SK-N-SH (cell line): ENCODE measurements at regions not wholly inside any gene's neighbourhood (a gene's known extent, or its start where the extent isn't known, plus 50 kb on each side); places are given as distances from the start of the nearest gene placed in this dataset.

Experiments used
- CTCF ChIA-PET: fragments of 300-600, 350-600 bp; formaldehyde crosslinking; extraction: SDS; loops from one replicate; lab custom pipeline; 2021; lab: Yijun Ruan, JAX
- POLR2A ChIA-PET: fragments of 350-600 bp; sonication (Branson Sonifier 250); formaldehyde crosslinking; extraction: SDS; loops from one replicate; lab custom pipeline; 2020; ENCODE audit warnings: antibody characterized with exemption, inconsistent platforms; lab: Yijun Ruan, JAX
- DNase-seq: peaks from one replicate; pipeline ENCODE4 v3.0.0; 2012
- H2AFZ ChIP-seq: fragments of 200-600 bp; sonication (generic); 2 replicates; pipeline ENCODE4 v1.8.1; 2016; ENCODE audit warnings: antibody characterized with exemption, mild to moderate bottlenecking, low read depth
- H3F3A ChIP-seq: fragments of 200-600 bp; sonication (generic); replicated peaks from 2 replicates; pipeline ENCODE3; 2016; ENCODE audit warnings: antibody characterized with exemption, mild to moderate bottlenecking; ENCODE audit not compliant: insufficient read depth
- H3K27ac ChIP-seq, 2 experiments: fragments of 200-500 bp in 1 of 2; fragments of 200-600 bp in 1 of 2; sonication (Bioruptor generic) in 1 of 2; sonication (generic), shearing (Covaris generic) in 1 of 2; 2 replicates each; pipeline versions ENCODE4 v1.5.1 to v1.6.1; 2014 to 2016; ENCODE audit warnings: low read depth in 2 of 2, inconsistent platforms in 1 of 2, low read length in 1 of 2, mild to moderate bottlenecking in 1 of 2, mixed read lengths in 1 of 2
- H3K27me3 ChIP-seq: fragments of 200-600 bp; sonication (generic), shearing (Covaris generic); 2 replicates; pipeline ENCODE4 v1.6.1; 2016; ENCODE audit warnings: mixed run types; ENCODE audit not compliant: insufficient read depth
- H3K36me3 ChIP-seq, 2 experiments: fragments of 200-500 bp in 1 of 2; fragments of 200-600 bp in 1 of 2; sonication (Bioruptor generic) in 1 of 2; sonication (generic) in 1 of 2; replicated peaks in 1 of 2; 2 replicates each; pipeline versions ENCODE3 to v1.5.1; 2014 to 2016; ENCODE audit warnings: low read length in 1 of 2, mild to moderate bottlenecking in 1 of 2; ENCODE audit not compliant: insufficient read depth in 2 of 2, control insufficient read depth in 1 of 2
- H3K4me1 ChIP-seq, 2 experiments: fragments of 200-500 bp in 1 of 2; fragments of 200-600 bp in 1 of 2; sonication (Bioruptor generic) in 1 of 2; sonication (generic), shearing (Covaris generic) in 1 of 2; 2 replicates each; pipeline versions ENCODE4 v1.5.1 to v1.6.1; 2014 to 2016; ENCODE audit warnings: low read depth in 1 of 2, low read length in 1 of 2, mixed run types in 1 of 2; ENCODE audit not compliant: insufficient read depth in 2 of 2, control insufficient read depth in 1 of 2
- H3K4me2 ChIP-seq: fragments of 200-600 bp; sonication (generic), shearing (Covaris generic); 2 replicates; pipeline ENCODE4 v1.6.1; 2017; ENCODE audit warnings: mixed run types
- H3K4me3 ChIP-seq, 2 experiments: fragments of 200-500 bp in 1 of 2; fragments of 200-600 bp in 1 of 2; sonication (Bioruptor generic) in 1 of 2; sonication (generic), shearing (Covaris generic) in 1 of 2; 2 replicates each; pipeline versions ENCODE4 v1.5.1 to v1.8.1; 2014 to 2016; ENCODE audit warnings: low read depth in 2 of 2, inconsistent platforms in 1 of 2, low read length in 1 of 2, mild to moderate bottlenecking in 1 of 2, mixed read lengths in 1 of 2, moderate library complexity in 1 of 2
- H3K79me2 ChIP-seq: fragments of 200-600 bp; sonication (generic); 2 replicates; pipeline ENCODE4 v1.8.1; 2017; ENCODE audit warnings: mild to moderate bottlenecking; ENCODE audit not compliant: insufficient read depth
- H3K9ac ChIP-seq: fragments of 200-600 bp; sonication (generic); 2 replicates; pipeline ENCODE4 v1.6.1; 2017; ENCODE audit warnings: mixed run types
- H3K9me2 ChIP-seq: fragments of 200-600 bp; sonication (generic); 2 replicates; pipeline ENCODE4 v1.6.1; 2017; ENCODE audit warnings: mixed run types
- H3K9me3 ChIP-seq: fragments of 200-600 bp; sonication (generic); 2 replicates; pipeline ENCODE4 v1.6.1; 2017; ENCODE audit warnings: mixed run types, mild to moderate bottlenecking, moderate library complexity
- H4K20me1 ChIP-seq: fragments of 200-600 bp; sonication (generic); 2 replicates; pipeline ENCODE4 v1.6.1; 2017; ENCODE audit warnings: mild to moderate bottlenecking, mixed run types; ENCODE audit not compliant: insufficient read depth
- CHD2 ChIP-seq: fragments of 150-350 bp; IDR thresholded peaks from 2 replicates; pipeline ENCODE4 v1.6.1; 2018; ENCODE audit warnings: low read length; ENCODE audit not compliant: partially characterized antibody
- ELF1 ChIP-seq: IDR thresholded peaks from 2 replicates; pipeline ENCODE4 v1.4.0; 2012
- EP300 ChIP-seq, 2 experiments: IDR thresholded peaks; 2 replicates each; pipeline versions ENCODE4 v1.4.0 to v1.6.1; 2012; ENCODE audit warnings: borderline replicate concordance in 1 of 2, low read depth in 1 of 2, low read length in 1 of 2
- EZH2phosphoT487 ChIP-seq: fragments of 200-600 bp; sonication (generic); IDR thresholded peaks from 2 replicates; pipeline ENCODE4 v1.6.1; 2017; ENCODE audit warnings: low read depth, mixed run types, mild to moderate bottlenecking, antibody characterized with exemption, moderate library complexity, borderline replicate concordance
- FOSL2 ChIP-seq: IDR thresholded peaks from 2 replicates; pipeline ENCODE4 v1.4.0; 2012; ENCODE audit warnings: low read depth, mild to moderate bottlenecking, moderate library complexity, borderline replicate concordance
- FOXJ3 ChIP-seq: sonication (generic); formaldehyde crosslinking; IDR thresholded peaks from 2 replicates; pipeline ENCODE4 v1.5.1; 2020; ENCODE audit warnings: mild to moderate bottlenecking, missing genetic modification reagents
- FOXM1 ChIP-seq: IDR thresholded peaks from 2 replicates; pipeline ENCODE4 v1.4.0; 2012; ENCODE audit warnings: low read depth, mild to moderate bottlenecking
- GATA2 ChIP-seq: sonication (generic); formaldehyde crosslinking; IDR thresholded peaks from 2 replicates; pipeline ENCODE4 v1.5.0; 2020; ENCODE audit warnings: mild to moderate bottlenecking, missing genetic modification reagents
- JUND ChIP-seq: IDR thresholded peaks from 2 replicates; pipeline ENCODE4 v1.4.0; 2012
- MAX ChIP-seq: IDR thresholded peaks from 2 replicates; pipeline ENCODE4 v1.4.0; 2012; ENCODE audit warnings: low read depth
- MXI1 ChIP-seq: IDR thresholded peaks from 2 replicates; pipeline ENCODE4 v1.6.1; 2012; ENCODE audit warnings: mild to moderate bottlenecking, low read depth, low read length, improper control_type of control experiment
- NFIC ChIP-seq: IDR thresholded peaks from 2 replicates; pipeline ENCODE4 v1.4.0; 2012; ENCODE audit warnings: borderline replicate concordance
- NRF1 ChIP-seq: IDR thresholded peaks from 2 replicates; pipeline ENCODE4 v1.6.1; 2012; ENCODE audit warnings: low read depth, mild to moderate bottlenecking, low read length
- POLR2AphosphoS5 ChIP-seq: IDR thresholded peaks from 2 replicates; pipeline ENCODE4 v1.6.1; 2012; ENCODE audit warnings: low read depth, low read length
- RCOR1 ChIP-seq: fragments of 150-350 bp; IDR thresholded peaks from 2 replicates; pipeline ENCODE4 v1.6.1; 2017; ENCODE audit warnings: antibody characterized with exemption, low read length
- RXRA ChIP-seq: IDR thresholded peaks from 2 replicates; pipeline ENCODE4 v1.4.0; 2012; ENCODE audit warnings: low read depth, mild to moderate bottlenecking, borderline replicate concordance
- SIN3A ChIP-seq: IDR thresholded peaks from 2 replicates; pipeline ENCODE4 v1.6.1; 2012; ENCODE audit warnings: low read depth, mild to moderate bottlenecking, low read length, moderate library complexity, borderline replicate concordance
- SMC3 ChIP-seq: IDR thresholded peaks from 2 replicates; pipeline ENCODE4 v1.6.1; 2012; ENCODE audit warnings: low read depth, low read length, improper control_type of control experiment
- TAF1 ChIP-seq: IDR thresholded peaks from 2 replicates; pipeline ENCODE4 v1.6.1; 2012; ENCODE audit warnings: low read depth, mild to moderate bottlenecking, low read length, moderate library complexity, borderline replicate concordance
- TCF12 ChIP-seq: IDR thresholded peaks from 2 replicates; pipeline ENCODE4 v1.4.0; 2012
- USF2 ChIP-seq: fragments of 150-350 bp; IDR thresholded peaks from 2 replicates; pipeline ENCODE4 v1.6.1; 2017; ENCODE audit warnings: antibody characterized with exemption, low read length, low read depth, borderline replicate concordance
- ZBTB33 ChIP-seq: IDR thresholded peaks from 2 replicates; pipeline ENCODE4 v1.4.0; 2012; ENCODE audit warnings: low read depth, borderline replicate concordance
- WGBS: methylation state at CpG from one replicate; pipeline ENCODE4 v1.1.6; 2017; ENCODE audit warnings: low lambda C conversion rate; 5-methylcytosine and 5-hydroxymethylcytosine counted together
- TF ChIP-seq, protein P1 (sequence below): IDR thresholded peaks from 2 replicates; pipeline ENCODE4; 2012

DNA sequence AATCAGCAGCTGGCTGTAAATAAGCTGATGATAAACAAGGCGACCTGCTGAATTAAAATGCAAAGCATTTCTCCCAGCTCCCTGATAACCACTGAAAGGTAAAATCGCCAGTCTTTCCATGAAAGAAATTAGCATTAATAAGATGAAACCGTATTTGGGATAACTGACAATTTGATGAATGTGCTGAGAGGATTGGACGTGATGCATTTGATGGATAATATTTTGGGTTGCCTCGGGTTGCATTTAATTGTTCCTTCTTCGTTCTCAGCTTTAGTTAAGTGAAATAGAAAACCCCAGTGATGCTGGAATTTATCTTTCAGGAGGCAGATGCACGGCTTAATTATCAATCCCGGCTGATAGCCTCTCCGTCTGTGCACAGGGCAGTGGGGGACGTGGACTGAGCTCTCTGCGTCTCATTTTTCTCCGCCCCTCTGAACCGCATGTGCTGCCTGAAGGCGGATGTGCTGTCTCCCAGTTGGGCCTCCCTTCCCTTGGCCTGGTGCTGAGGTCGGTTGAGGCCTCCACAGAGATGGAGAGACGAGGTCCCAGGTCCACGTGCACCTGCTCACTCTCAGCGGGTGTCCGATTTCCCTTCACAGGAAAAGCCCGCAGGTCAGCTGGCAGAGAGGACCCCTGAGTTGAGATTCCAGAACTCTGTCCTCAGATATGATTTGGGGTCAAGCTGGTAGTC lies 846.2 kb downstream of the BRD1 start:
- DNase-seq: no peak
- peaks cover 0 to 17% of the 10 kb centered on the region in 2 experiments; a peak in 1 of 4 replicates for H3K4me1 ChIP-seq
- H3K9ac ChIP-seq: no peak overlapping the region
- H3F3A ChIP-seq: no peaks in the 10 kb centered on the region
- whole genome bisulfite sequencing: 20% methylated on average over 12 of the region's 20 CpGs
- H3K36me3 ChIP-seq: no peaks in the 10 kb centered on the region
- ChIA-PET CTCF (interaction anchor here (0.7 to 3.6 kb wide), 3 partner anchors 38 to 324 kb away, joined by 3 to 18 read pairs (median 4); no protein-coding TSS in a partner anchor), POLR2A (no interaction called here)
- H3K9me2 ChIP-seq: no peaks in the 10 kb centered on the region
- no peaks in the 10 kb centered on the region for H3K79me2 ChIP-seq
- H3K27me3 ChIP-seq: no peaks in the 10 kb centered on the region; the same call in 1 of the 2 replicates
- H4K20me1 ChIP-seq: no peaks in the 10 kb centered on the region
- TF ChIP-seq ELF1 (no peak), FOXJ3 (CRISPR knock-in tag) (no peak), TAF1 (no peak), NRF1 (no peak), FOSL2 (no peak), MAX (no peak), ZBTB33 (no peak), NFIC (no peak), MXI1 (no peak), CHD2 (no peak), POLR2AphosphoS5 (no peak)
- TF ChIP-seq, protein P1, sequence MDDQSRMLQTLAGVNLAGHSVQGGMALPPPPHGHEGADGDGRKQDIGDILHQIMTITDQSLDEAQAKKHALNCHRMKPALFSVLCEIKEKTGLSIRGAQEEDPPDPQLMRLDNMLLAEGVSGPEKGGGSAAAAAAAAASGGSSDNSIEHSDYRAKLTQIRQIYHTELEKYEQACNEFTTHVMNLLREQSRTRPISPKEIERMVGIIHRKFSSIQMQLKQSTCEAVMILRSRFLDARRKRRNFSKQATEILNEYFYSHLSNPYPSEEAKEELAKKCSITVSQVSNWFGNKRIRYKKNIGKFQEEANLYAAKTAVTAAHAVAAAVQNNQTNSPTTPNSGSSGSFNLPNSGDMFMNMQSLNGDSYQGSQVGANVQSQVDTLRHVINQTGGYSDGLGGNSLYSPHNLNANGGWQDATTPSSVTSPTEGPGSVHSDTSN: no peak
- no peak overlapping the region for H3K4me3 ChIP-seq
- no peaks in the 10 kb centered on the region for H3K9me3 ChIP-seq
- peak overlapping the region in 1 of 2 experiments; percentile 36; a peak in 1 of 4 replicates for H3K27ac ChIP-seq
- H3K4me2 ChIP-seq: no peak overlapping the region
- no peak overlapping the region for H2AFZ ChIP-seq

DNA sequence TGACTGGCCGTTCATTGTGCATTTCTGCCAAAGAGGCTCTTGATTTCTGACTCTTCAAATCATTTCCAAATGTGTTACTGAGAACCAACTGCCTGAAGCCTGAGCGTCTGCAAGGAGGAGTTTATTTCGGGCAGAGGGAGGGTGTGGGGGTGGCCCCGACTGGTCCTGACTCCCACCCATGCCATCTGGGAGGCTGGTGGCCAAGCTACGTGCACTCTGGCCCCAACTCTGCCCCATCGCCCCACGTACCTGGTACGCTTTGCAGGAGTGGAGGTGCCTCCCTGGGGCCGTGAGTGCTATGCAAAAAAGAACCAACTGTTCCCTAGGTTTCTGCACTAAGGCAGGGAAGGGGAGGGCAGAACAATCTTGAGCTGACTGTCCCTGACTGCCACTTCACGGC lies 846.8 kb downstream of the BRD1 start:
- Histone ChIP-seq H3K9me3 (no peaks in the 10 kb centered on the region), H3K4me1 (peaks cover 0 to 17% of the 10 kb centered on the region in 2 experiments; a peak in 1 of 4 replicates), H4K20me1 (no peaks in the 10 kb centered on the region), H3K79me2 (no peaks in the 10 kb centered on the region), H3K36me3 (no peaks in the 10 kb centered on the region), H3K4me2 (no peak overlapping the region), H3K4me3 (no peak overlapping the region), H3K9ac (no peak overlapping the region), H3F3A (no peaks in the 10 kb centered on the region), H3K9me2 (no peaks in the 10 kb centered on the region), H3K27me3 (no peaks in the 10 kb centered on the region; the same call in 1 of the 2 replicates), H2AFZ (no peak overlapping the region), H3K27ac (peak overlapping the region in 1 of 2 experiments; percentile 36; a peak in 1 of 4 replicates)
- WGBS: 19% methylated on average over 9 of the region's 10 CpGs
- POLR2A ChIA-PET: no interaction called here
- CTCF ChIA-PET: interaction anchor here (0.7 to 3.6 kb wide), 4 partner anchors 31 to 324 kb away, joined by 3 to 18 read pairs (median 4); no protein-coding TSS in a partner anchor
- no peak for DNase-seq
- no peak for TF ChIP-seq SMC3
- no peak for TF ChIP-seq NRF1
- no peak for TF ChIP-seq TCF12
- TF ChIP-seq RXRA: no peak
- TF ChIP-seq RCOR1: no peak
- TF ChIP-seq TAF1: no peak
- no peak for TF ChIP-seq GATA2 (CRISPR knock-in tag)
- no peak for TF ChIP-seq USF2
- TF ChIP-seq EP300 (IDR thresholded peaks at IDR 0.05; ENCODE audit: borderline replicate concordance in 1 of 2, low read depth in 1 of 2, low read length in 1 of 2): no peak
- no peak for TF ChIP-seq EZH2phosphoT487
- TF ChIP-seq MXI1: no peak
- no peak for TF ChIP-seq FOXM1
- TF ChIP-seq JUND: no peak
- TF ChIP-seq POLR2AphosphoS5: no peak
- TF ChIP-seq SIN3A: no peak
